Esophagus muscularis mucosa (tissue), 4 donors: ENCODE measurements at regions not wholly inside any gene's neighbourhood (a gene's known extent, or its start where the extent isn't known, plus 50 kb on each side); places are given as distances from the start of the nearest gene placed in this dataset.
A peak's percentile ranks its signal among the peaks of the same experiment; 100 is the strongest.
"Not testable (repeated sequence)": the region's sequence is repeated elsewhere in the genome, so short reads cannot be mapped to it uniquely, and the experiment has no call there.

Experiments
- DNase-seq: peaks from one replicate; pipeline ENCODE4 v3.0.0-alpha.2; 2017; ENCODE audit errors: extremely low spot score
- H3K27ac ChIP-seq, 4 donors: fragments of 200-600 bp; sonication (generic); replicated peaks in 1 of 4; 1 replicate in 3 of 4; 2 replicates in 1 of 4; pipeline ENCODE4 v1.5.1; 2016 to 2019; ENCODE audit warnings: mild to moderate bottlenecking in 1 of 4
- H3K27me3 ChIP-seq, 4 donors: fragments of 200-600 bp; sonication (generic); one replicate each; pipeline versions ENCODE4 v1.5.1 to v1.6.0; 2016 to 2019
- H3K36me3 ChIP-seq, 4 donors: fragments of 200-600 bp; sonication (generic); one replicate each; pipeline ENCODE4 v1.5.1; 2016 to 2019
- H3K4me1 ChIP-seq, 4 donors: fragments of 200-600 bp; sonication (generic); one replicate each; pipeline ENCODE4 v1.5.1; 2016 to 2019
- H3K4me3 ChIP-seq, 4 donors: fragments of 200-600 bp; sonication (generic); 1 replicate in 2 of 4; 2 replicates in 2 of 4; pipeline ENCODE4 v1.5.1; 2016 to 2019; ENCODE audit warnings: mild to moderate bottlenecking in 4 of 4, moderate library complexity in 1 of 4
- H3K9me3 ChIP-seq, 4 donors: fragments of 200-600 bp; sonication (generic); 1 replicate in 3 of 4; 2 replicates in 1 of 4; pipeline ENCODE4 v1.5.1; 2016 to 2019
- CTCF ChIP-seq, 3 experiments: fragments of 200-600 bp in 2 of 3; fragments of 450-650 bp in 1 of 3; sonication (generic) in 2 of 3; IDR thresholded peaks; one replicate each; pipeline ENCODE4 v1.5.1; 2017 to 2019; ENCODE audit warnings: antibody characterized with exemption in 3 of 3, mild to moderate bottlenecking in 2 of 3, moderate library complexity in 1 of 3
- EP300 ChIP-seq: sonication (generic); formaldehyde crosslinking; IDR thresholded peaks from one replicate; pipeline ENCODE4 v1.6.1; 2017; ENCODE audit warnings: antibody characterized with exemption
- POLR2A ChIP-seq: fragments of 450-650 bp; IDR thresholded peaks from one replicate; pipeline ENCODE4 v1.6.1; 2017; ENCODE audit warnings: antibody characterized with exemption, moderate library complexity, mild to moderate bottlenecking, low read depth
- POLR2AphosphoS5 ChIP-seq, 2 donors: sonication (generic); formaldehyde crosslinking; IDR thresholded peaks; one replicate each; pipeline ENCODE4 v1.6.1; 2017; ENCODE audit warnings: antibody characterized with exemption in 2 of 2
- WGBS: methylation state at CpG from one replicate; pipeline ENCODE4 v1.1.5; 2018; 5-methylcytosine and 5-hydroxymethylcytosine counted together
- intact Hi-C: fragments of 100-400 bp; cut with DNase I; formaldehyde crosslinking; loops from one replicate; pipeline ENCODE4 v1.15.1; 2023

GRCh38 chr2:65577654-65578053, 145.3 kb upstream of the SPRED2 start:
- Histone ChIP-seq H3K27me3 (no peaks in the 10 kb centered on the region), H3K36me3 (no peaks in the 10 kb centered on the region), H3K27ac (no peak overlapping the region), H3K4me1 (peaks cover 0 to 8% (median 1%) of the 10 kb centered on the region in 4 donors), H3K4me3 (no peak overlapping the region), H3K9me3 (no peaks in the 10 kb centered on the region)
- intact Hi-C loops = loop anchor here (10.0 kb wide), 1 partner anchor 993 kb away; no protein-coding TSS in a partner anchor
- no peak for DNase-seq
- TF ChIP-seq CTCF (IDR thresholded peaks at IDR 0.05) (no peak), POLR2AphosphoS5 (IDR thresholded peaks at IDR 0.05) (no peak), EP300 (no peak), POLR2A (no peak)
- WGBS = 93% methylated on average over 5 of the region's 5 CpGs

- Histone ChIP-seq H3K27ac (no peak overlapping the region), H3K36me3 (no peaks in the 10 kb centered on the region), H3K4me1 (peaks cover 0 to 8% (median 1%) of the 10 kb centered on the region in 4 donors), H3K27me3 (no peaks in the 10 kb centered on the region), H3K9me3 (no peaks in the 10 kb centered on the region), H3K4me3 (no peak overlapping the region)
- intact Hi-C loops = loop anchor here (10.0 kb wide), 1 partner anchor 992 kb away; no protein-coding TSS in a partner anchor
- TF ChIP-seq POLR2AphosphoS5 (IDR thresholded peaks at IDR 0.05) (no peak), EP300 (no peak), POLR2A (no peak), CTCF (IDR thresholded peaks at IDR 0.05) (no peak)
- no peak for DNase-seq
- 67% methylated on average over 12 of the region's 12 CpGs for WGBS
Measured at GRCh38 chr2:65576861-65577601, 144.6 kb upstream of the SPRED2 start.

- DNase-seq = no peak
- Histone ChIP-seq H3K27ac (no peak overlapping the region), H3K36me3 (no peaks in the 10 kb centered on the region), H3K4me3 (no peak overlapping the region), H3K4me1 (peaks cover 0 to 8% (median 1%) of the 10 kb centered on the region in 4 donors), H3K9me3 (no peaks in the 10 kb centered on the region), H3K27me3 (no peaks in the 10 kb centered on the region)
- TF ChIP-seq POLR2AphosphoS5 (IDR thresholded peaks at IDR 0.05) (no peak), POLR2A (no peak), CTCF (IDR thresholded peaks at IDR 0.05) (no peak), EP300 (no peak)
- 100% methylated on average over 1 of the region's 1 CpG for WGBS
- intact Hi-C loops = loop anchor here (10.0 kb wide), 1 partner anchor 991 kb away; no protein-coding TSS in a partner anchor
Measured at GRCh38 chr2:65576278-65576677, 143.9 kb upstream of the SPRED2 start.

GRCh38 chr2:65574993-65575392, 142.6 kb upstream of the SPRED2 start:
- Histone ChIP-seq H3K27me3 (no peaks in the 10 kb centered on the region), H3K4me1 (peaks cover 0 to 8% (median 1%) of the 10 kb centered on the region in 4 donors), H3K9me3 (no peaks in the 10 kb centered on the region), H3K36me3 (no peaks in the 10 kb centered on the region), H3K27ac (peak overlapping the region in 1 of 4 donors; percentile 15), H3K4me3 (no peak overlapping the region)
- TF ChIP-seq CTCF (IDR thresholded peaks at IDR 0.05) = no peak
- intact Hi-C loops = loop anchor here (5.0 to 10.0 kb wide), 2 partner anchors 308 to 990 kb away; no protein-coding TSS in a partner anchor
- no peak for DNase-seq
- 54% methylated on average over 4 of the region's 4 CpGs for WGBS

GRCh38 chr2:65568656-65569440, 136.4 kb upstream of the SPRED2 start:
- WGBS = 79% methylated on average over 4 of the region's 4 CpGs
- H3K4me3 ChIP-seq, H3K36me3 ChIP-seq, H3K4me1 ChIP-seq, DNase-seq, H3K9me3 ChIP-seq, H3K27ac ChIP-seq, intact Hi-C loops, H3K27me3 ChIP-seq: not testable (repeated sequence)
